ENCODE measurements at regions not wholly inside any gene's neighbourhood (a gene's known extent, or its start where the extent isn't known, plus 50 kb on each side); places are given as distances from the start of the nearest gene placed in this dataset.

GRCh38 chr3:18666655-18667054, 241.5 kb upstream of the SATB1 start:
- no peak for DNase-seq

GRCh38 chr3:18660059-18660458, 234.9 kb upstream of the SATB1 start:
- no peak for DNase-seq

- DNase-seq = no peak
Observed at GRCh38 chr3:18657858-18658820, 233.0 kb upstream of the SATB1 start.

GRCh38 chr3:18656866-18657265, 231.7 kb upstream of the SATB1 start:
- DNase-seq = no peak

GRCh38 chr3:18656410-18656809, 231.3 kb upstream of the SATB1 start:
- DNase-seq = no peak

GRCh38 chr3:18655827-18656226, 230.7 kb upstream of the SATB1 start:
- DNase-seq = no peak

GRCh38 chr3:18652781-18653180, 227.6 kb upstream of the SATB1 start:
- DNase-seq = no peak

GRCh38 chr3:18650731-18651130, 225.6 kb upstream of the SATB1 start:
- no peak for DNase-seq

- DNase-seq = no peak
Observed at GRCh38 chr3:18649666-18650363, 224.7 kb upstream of the SATB1 start.

GRCh38 chr3:18648868-18649462, 223.8 kb upstream of the SATB1 start:
- DNase-seq = no peak

- DNase-seq = no peak
Observed at GRCh38 chr3:18648159-18648558, 223.0 kb upstream of the SATB1 start.

GRCh38 chr3:18645619-18646018, 220.5 kb upstream of the SATB1 start:
- DNase-seq = no peak

- DNase-seq = no peak
Observed at GRCh38 chr3:18643281-18643680, 218.1 kb upstream of the SATB1 start.

GRCh38 chr3:18641916-18642315, 216.8 kb upstream of the SATB1 start:
- no peak for DNase-seq

GRCh38 chr3:18635215-18635614, 210.1 kb upstream of the SATB1 start:
- no peak for DNase-seq

- DNase-seq = no peak
Observed at GRCh38 chr3:18634461-18634860, 209.3 kb upstream of the SATB1 start.

- no peak for DNase-seq
Observed at GRCh38 chr3:18633002-18633401, 207.9 kb upstream of the SATB1 start.

- no peak for DNase-seq
Observed at GRCh38 chr3:18630295-18630694, 205.2 kb upstream of the SATB1 start.

- no peak for DNase-seq
Observed at GRCh38 chr3:18625085-18625484, 199.9 kb upstream of the SATB1 start.

- DNase-seq = no peak
Observed at GRCh38 chr3:18623220-18623619, 198.1 kb upstream of the SATB1 start.

- no peak for DNase-seq
Observed at GRCh38 chr3:18618723-18619122, 193.6 kb upstream of the SATB1 start.

GRCh38 chr3:18611991-18612390, 186.9 kb upstream of the SATB1 start:
- DNase-seq = no peak

- DNase-seq = no peak
Observed at GRCh38 chr3:18609187-18609586, 184.0 kb upstream of the SATB1 start.

GRCh38 chr3:18597919-18598318, 172.8 kb upstream of the SATB1 start:
- no peak for DNase-seq

Measured in NCI-H2081 treated with DMSO at 0.1 percent for 48 hours (cell line).